HCT116 (cell line): ENCODE measurements at regions not wholly inside any gene's neighbourhood (a gene's known extent, or its start where the extent isn't known, plus 50 kb on each side); places are given as distances from the start of the nearest gene placed in this dataset.

Experiments used
- ATAC-seq: fragments of 200-7000 bp; cut with Tn5 transposase; 2 replicates; pipeline ENCODE4 v1.9.1; 2020; ENCODE audit warnings: mild to moderate bottlenecking, moderate library complexity
- BruUV-seq: library from RNA; stranded (reverse); fragments of 400-500 nt; replicated peaks from 2 replicates; lab custom pipeline; 2021; lab: Mats Ljungman, UMichigan
- CTCF ChIA-PET: fragments of 300-600 bp; sonication (Branson Sonifier 250); formaldehyde crosslinking; loops from one replicate; lab custom pipeline; 2021; ENCODE audit warnings: antibody characterized with exemption; lab: Charles Lee
- POLR2A ChIA-PET: fragments of 300-600, 350-600 bp; sonication (Branson Sonifier 250); formaldehyde crosslinking; loops from one replicate; lab custom pipeline; 2021; ENCODE audit warnings: antibody characterized with exemption; lab: Charles Lee
- RAD21 ChIA-PET, 2 experiments: fragments of 300-600 bp; sonication (Branson Sonifier 250); formaldehyde crosslinking; loops; one replicate each; lab custom pipeline; 2023; ENCODE audit warnings: low total read pairs in 2 of 2; ENCODE audit not compliant: uncharacterized antibody in 2 of 2, unreplicated experiment in 2 of 2, low non-redundant PET in 1 of 2; lab: Charles Lee
- DNase-seq: peaks from one replicate; pipeline ENCODE4 v3.0.0-alpha.2; 2010; ENCODE audit warnings: low read depth, low spot score
- H2AFZ ChIP-seq: fragments of 200-600 bp; shearing (Covaris generic), sonication (generic); 2 replicates; pipeline ENCODE4 v1.6.1; 2017; ENCODE audit warnings: low read depth, mixed run types, mixed read lengths, antibody characterized with exemption, low read length; ENCODE audit not compliant: poor library complexity, severe bottlenecking
- H3K27ac ChIP-seq: 2 replicates; pipeline ENCODE4 v1.5.1; 2012; ENCODE audit warnings: low read depth, low read length
- H3K27me3 ChIP-seq: fragments of 200-600 bp; sonication (generic); 2 replicates; pipeline ENCODE4 v1.6.1; 2016; ENCODE audit warnings: mixed run types, low read length, mixed read lengths; ENCODE audit not compliant: insufficient read depth
- H3K36me3 ChIP-seq, 2 experiments: fragments of 200-500 bp in 1 of 2; fragments of 200-600 bp in 1 of 2; sonication (Bioruptor generic) in 1 of 2; sonication (generic) in 1 of 2; 2 replicates each; pipeline versions ENCODE4 v1.5.1 to v1.6.1; 2014 to 2016; ENCODE audit warnings: low read length in 2 of 2, inconsistent platforms in 1 of 2, mixed read lengths in 1 of 2, mixed run types in 1 of 2; ENCODE audit not compliant: insufficient read depth in 2 of 2, control insufficient read depth in 1 of 2
- H3K4me1 ChIP-seq, 2 experiments: fragments of 200-600 bp in 1 of 2; sonication (generic) in 1 of 2; 2 replicates each; pipeline versions ENCODE4 v1.5.1 to v1.6.1; 2012 to 2017; ENCODE audit warnings: low read length in 2 of 2, inconsistent platforms in 1 of 2, mild to moderate bottlenecking in 1 of 2, mixed read lengths in 1 of 2, mixed run types in 1 of 2, moderate library complexity in 1 of 2; ENCODE audit not compliant: insufficient read depth in 2 of 2, control insufficient read depth in 1 of 2
- H3K4me2 ChIP-seq: fragments of 200-600 bp; sonication (generic); 2 replicates; pipeline ENCODE4 v1.6.1; 2017; ENCODE audit warnings: mixed run types, low read length, mixed read lengths
- H3K4me3 ChIP-seq, 2 experiments: fragments of 200-600 bp in 1 of 2; sonication (generic) in 1 of 2; replicated peaks in 1 of 2; 2 replicates each; pipeline ENCODE4 v1.5.1; 2011 to 2016; ENCODE audit warnings: low read length in 2 of 2, control low read depth in 1 of 2, low read depth in 1 of 2, mild to moderate bottlenecking in 1 of 2, mixed read lengths in 1 of 2, mixed run types in 1 of 2
- H3K79me2 ChIP-seq: fragments of 200-600 bp; sonication (generic); 2 replicates; pipeline ENCODE4 v1.6.1; 2017; ENCODE audit warnings: mild to moderate bottlenecking, mixed run types, low read length, moderate library complexity, mixed read lengths; ENCODE audit not compliant: insufficient read depth
- H3K9ac ChIP-seq: fragments of 200-600 bp; sonication (generic); 2 replicates; pipeline ENCODE4 v1.6.1; 2016; ENCODE audit warnings: low read length, mixed read lengths
- H3K9me2 ChIP-seq: fragments of 200-600 bp; sonication (generic), shearing (Covaris generic); 2 replicates; pipeline ENCODE4 v1.6.1; 2017; ENCODE audit warnings: mixed run types, mild to moderate bottlenecking, moderate library complexity; ENCODE audit not compliant: insufficient read depth
- H3K9me3 ChIP-seq, 2 experiments: fragments of 200-500 bp in 1 of 2; fragments of 200-600 bp in 1 of 2; sonication (Bioruptor generic) in 1 of 2; sonication (generic) in 1 of 2; 2 replicates each; pipeline ENCODE4 v1.6.1; 2014 to 2017; ENCODE audit warnings: low read length in 2 of 2, mixed read lengths in 2 of 2, inconsistent platforms in 1 of 2, low read depth in 1 of 2, mild to moderate bottlenecking in 1 of 2, mixed run types in 1 of 2, moderate library complexity in 1 of 2; ENCODE audit not compliant: control insufficient read depth in 1 of 2, insufficient read depth in 1 of 2
- H4K20me1 ChIP-seq: fragments of 200-600 bp; sonication (generic), shearing (Covaris generic); 2 replicates; pipeline ENCODE4 v1.6.1; 2017; ENCODE audit warnings: mixed run types, mild to moderate bottlenecking, moderate library complexity; ENCODE audit not compliant: insufficient read depth
- CBX3 ChIP-seq: IDR thresholded peaks from 2 replicates; pipeline ENCODE4 v1.6.1; 2012; ENCODE audit warnings: low read depth
- JUND ChIP-seq: IDR thresholded peaks from 2 replicates; pipeline ENCODE4 v1.6.1; 2012
- POLR2A ChIP-seq: IDR thresholded peaks from 2 replicates; pipeline ENCODE4 v1.7.0; 2011; ENCODE audit warnings: borderline replicate concordance; ENCODE audit not compliant: insufficient read depth, insufficient read length; ENCODE audit errors: extremely low read depth
- RAD21 ChIP-seq: IDR thresholded peaks from 2 replicates; pipeline ENCODE4 v1.6.1; 2012; ENCODE audit warnings: low read depth, mild to moderate bottlenecking
- intact Hi-C: fragments of 100-400 bp; cut with micrococcal nuclease; formaldehyde crosslinking; loops from 2 replicates; pipeline ENCODE4 v1.10.0; 2022
- TF ChIP-seq, protein P1 (sequence below), 3 experiments: fragments of 200-600 bp in 1 of 3; sonication (generic) in 1 of 3; IDR thresholded peaks in 2 of 3; conservative IDR thresholded peaks in 1 of 3; 2 replicates each; pipeline ENCODE4 v1.5.1; 2012 to 2017; ENCODE audit warnings: low read depth in 2 of 3, low read length in 2 of 3, antibody characterized with exemption in 1 of 3, borderline replicate concordance in 1 of 3, control low read depth in 1 of 3, mild to moderate bottlenecking in 1 of 3, mixed read lengths in 1 of 3, mixed run types in 1 of 3, moderate library complexity in 1 of 3; ENCODE audit not compliant: insufficient read depth in 1 of 3
- TF ChIP-seq, protein P2 (sequence below): IDR thresholded peaks from 2 replicates; pipeline ENCODE4 v1.6.1; 2012; ENCODE audit warnings: low read depth

DNA sequence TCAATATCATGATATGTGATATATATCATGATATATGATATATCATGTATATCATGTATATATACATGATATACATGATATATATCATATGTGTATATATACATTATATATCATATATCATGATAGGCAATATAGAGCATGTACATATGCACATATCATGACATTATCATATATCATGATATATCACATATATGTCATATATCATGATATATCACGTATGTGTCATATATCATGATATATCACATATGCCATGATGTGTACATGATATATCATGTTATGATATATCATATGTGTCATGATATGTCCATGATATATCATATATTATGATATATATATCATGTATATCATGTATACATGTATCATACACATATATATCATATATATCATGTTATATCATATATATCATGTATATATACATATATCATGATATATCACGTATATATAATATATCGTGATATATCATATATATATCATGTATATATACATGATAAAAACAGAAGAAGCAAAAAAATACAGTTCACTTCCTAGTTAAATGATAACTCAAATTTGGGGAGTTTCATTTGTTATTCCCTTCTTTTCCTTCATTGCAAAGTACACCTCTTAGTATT, 670.1 kb upstream of the EPHA5 start:
- Histone ChIP-seq H3K4me3 (no peak overlapping the region), H2AFZ (no peak overlapping the region), H3K9me2 (no peaks in the 10 kb centered on the region), H3K79me2 (no peaks in the 10 kb centered on the region), H3K9ac (no peak overlapping the region)
- POLR2A ChIA-PET: no interaction called here
- CTCF ChIA-PET: no interaction called here
- TF ChIP-seq, protein P1, sequence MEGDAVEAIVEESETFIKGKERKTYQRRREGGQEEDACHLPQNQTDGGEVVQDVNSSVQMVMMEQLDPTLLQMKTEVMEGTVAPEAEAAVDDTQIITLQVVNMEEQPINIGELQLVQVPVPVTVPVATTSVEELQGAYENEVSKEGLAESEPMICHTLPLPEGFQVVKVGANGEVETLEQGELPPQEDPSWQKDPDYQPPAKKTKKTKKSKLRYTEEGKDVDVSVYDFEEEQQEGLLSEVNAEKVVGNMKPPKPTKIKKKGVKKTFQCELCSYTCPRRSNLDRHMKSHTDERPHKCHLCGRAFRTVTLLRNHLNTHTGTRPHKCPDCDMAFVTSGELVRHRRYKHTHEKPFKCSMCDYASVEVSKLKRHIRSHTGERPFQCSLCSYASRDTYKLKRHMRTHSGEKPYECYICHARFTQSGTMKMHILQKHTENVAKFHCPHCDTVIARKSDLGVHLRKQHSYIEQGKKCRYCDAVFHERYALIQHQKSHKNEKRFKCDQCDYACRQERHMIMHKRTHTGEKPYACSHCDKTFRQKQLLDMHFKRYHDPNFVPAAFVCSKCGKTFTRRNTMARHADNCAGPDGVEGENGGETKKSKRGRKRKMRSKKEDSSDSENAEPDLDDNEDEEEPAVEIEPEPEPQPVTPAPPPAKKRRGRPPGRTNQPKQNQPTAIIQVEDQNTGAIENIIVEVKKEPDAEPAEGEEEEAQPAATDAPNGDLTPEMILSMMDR (IDR thresholded peaks at IDR 0.05 in 2 of 3, conservative IDR thresholded peaks at IDR 0.05 in 1 of 3; ENCODE audit: borderline replicate concordance in 1 of 3, insufficient read depth in 1 of 3, low read depth in 2 of 3, low read length in 2 of 3): no peak
- TF ChIP-seq, all 23 proteins: peak for 0
- H3K9me3 ChIP-seq: peaks cover 6 to 28% of the 10 kb centered on the region in 2 experiments
- H4K20me1 ChIP-seq: no peaks in the 10 kb centered on the region
- no peaks in the 10 kb centered on the region for H3K36me3 ChIP-seq
- H3K4me1 ChIP-seq: no peaks in the 10 kb centered on the region
- no peak for DNase-seq
- RAD21 ChIA-PET: no interaction called here
- H3K27ac ChIP-seq: no peak overlapping the region
- intact Hi-C loops: no loop called here
- no peak for ATAC-seq
- no TSS peak for BruUV-seq
- H3K4me2 ChIP-seq: no peak overlapping the region
- no peaks in the 10 kb centered on the region for H3K27me3 ChIP-seq

DNA sequence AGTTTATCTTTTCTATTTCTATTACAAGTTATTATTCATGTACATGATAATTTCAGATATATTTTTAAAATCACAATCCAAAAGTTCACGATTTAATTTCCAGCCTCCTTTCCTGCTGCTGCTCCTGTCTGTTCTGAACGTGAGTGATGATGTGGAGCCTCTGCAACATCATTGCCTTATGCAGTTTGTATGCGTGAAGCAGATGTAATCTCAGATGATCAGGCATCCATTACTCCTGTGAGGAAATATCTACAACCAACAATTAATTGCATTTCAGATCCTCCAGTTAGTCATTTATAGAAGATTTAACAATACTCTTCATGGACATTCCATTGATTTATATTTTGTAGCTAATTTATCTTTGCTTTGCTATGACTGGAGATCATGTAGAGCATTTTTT, 668.7 kb upstream of the EPHA5 start:
- Histone ChIP-seq H3K4me2 (no peak overlapping the region), H3K27ac (no peak overlapping the region), H2AFZ (no peak overlapping the region), H3K4me1 (no peaks in the 10 kb centered on the region), H3K9me3 (peaks cover 9 to 29% of the 10 kb centered on the region in 2 experiments), H3K27me3 (no peaks in the 10 kb centered on the region), H3K36me3 (no peaks in the 10 kb centered on the region), H3K9ac (no peak overlapping the region), H3K4me3 (no peak overlapping the region), H3K9me2 (no peaks in the 10 kb centered on the region), H4K20me1 (no peaks in the 10 kb centered on the region)
- ChIA-PET RAD21 (no interaction called here), POLR2A (no interaction called here), CTCF (no interaction called here)
- no TSS peak for BruUV-seq
- intact Hi-C loops: no loop called here
- TF ChIP-seq, protein P2, sequence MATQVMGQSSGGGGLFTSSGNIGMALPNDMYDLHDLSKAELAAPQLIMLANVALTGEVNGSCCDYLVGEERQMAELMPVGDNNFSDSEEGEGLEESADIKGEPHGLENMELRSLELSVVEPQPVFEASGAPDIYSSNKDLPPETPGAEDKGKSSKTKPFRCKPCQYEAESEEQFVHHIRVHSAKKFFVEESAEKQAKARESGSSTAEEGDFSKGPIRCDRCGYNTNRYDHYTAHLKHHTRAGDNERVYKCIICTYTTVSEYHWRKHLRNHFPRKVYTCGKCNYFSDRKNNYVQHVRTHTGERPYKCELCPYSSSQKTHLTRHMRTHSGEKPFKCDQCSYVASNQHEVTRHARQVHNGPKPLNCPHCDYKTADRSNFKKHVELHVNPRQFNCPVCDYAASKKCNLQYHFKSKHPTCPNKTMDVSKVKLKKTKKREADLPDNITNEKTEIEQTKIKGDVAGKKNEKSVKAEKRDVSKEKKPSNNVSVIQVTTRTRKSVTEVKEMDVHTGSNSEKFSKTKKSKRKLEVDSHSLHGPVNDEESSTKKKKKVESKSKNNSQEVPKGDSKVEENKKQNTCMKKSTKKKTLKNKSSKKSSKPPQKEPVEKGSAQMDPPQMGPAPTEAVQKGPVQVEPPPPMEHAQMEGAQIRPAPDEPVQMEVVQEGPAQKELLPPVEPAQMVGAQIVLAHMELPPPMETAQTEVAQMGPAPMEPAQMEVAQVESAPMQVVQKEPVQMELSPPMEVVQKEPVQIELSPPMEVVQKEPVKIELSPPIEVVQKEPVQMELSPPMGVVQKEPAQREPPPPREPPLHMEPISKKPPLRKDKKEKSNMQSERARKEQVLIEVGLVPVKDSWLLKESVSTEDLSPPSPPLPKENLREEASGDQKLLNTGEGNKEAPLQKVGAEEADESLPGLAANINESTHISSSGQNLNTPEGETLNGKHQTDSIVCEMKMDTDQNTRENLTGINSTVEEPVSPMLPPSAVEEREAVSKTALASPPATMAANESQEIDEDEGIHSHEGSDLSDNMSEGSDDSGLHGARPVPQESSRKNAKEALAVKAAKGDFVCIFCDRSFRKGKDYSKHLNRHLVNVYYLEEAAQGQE: no peak
- TF ChIP-seq POLR2A (no peak), JUND (no peak), RAD21 (no peak), CBX3 (no peak)
- TF ChIP-seq, all 23 proteins: peak for 0
- DNase-seq (no peak), ATAC-seq (no peak)
- no peaks in the 10 kb centered on the region for H3K79me2 ChIP-seq
